ENCODE measurements at regions not wholly inside any gene's neighbourhood (a gene's known extent, or its start where the extent isn't known, plus 50 kb on each side); places are given as distances from the start of the nearest gene placed in this dataset.

GRCh38 chr5:126369995-126370731, 53.0 kb upstream of the GRAMD2B start:
- DNase-seq (ENCODE audit: low read depth): no peak

- no peak for DNase-seq (ENCODE audit: low read depth)
These were observed 52.2 kb upstream of the GRAMD2B start for GRCh38 chr5:126370796-126371718.

GRCh38 chr5:126373375-126374108, 49.7 kb upstream of the GRAMD2B start:
- DNase-seq (ENCODE audit: low read depth): no peak
